CD4-positive, alpha-beta T cell treated with Interleukin-15 for 4 hours (primary cell): ENCODE measurements at regions not wholly inside any gene's neighbourhood (a gene's known extent, or its start where the extent isn't known, plus 50 kb on each side); places are given as distances from the start of the nearest gene placed in this dataset.
A peak's percentile ranks its signal among the peaks of the same experiment; 100 is the strongest.
"Not testable (repeated sequence)": the region's sequence is repeated elsewhere in the genome, so short reads cannot be mapped to it uniquely, and the experiment has no call there.

ENCODE experiments used
- DNase-seq: peaks from one replicate; pipeline ENCODE4 v3.0.0-alpha.2; 2020; ENCODE audit warnings: low spot score

- DNase-seq = not testable (repeated sequence)
Measured at GRCh38 chr16:70014915-70015314, 63.8 kb downstream of the CLEC18A start.

- not testable (repeated sequence) for DNase-seq
Measured at GRCh38 chr16:70016751-70017150, 65.6 kb downstream of the CLEC18A start.

GRCh38 chr16:70018254-70018653 lies 67.1 kb downstream of the CLEC18A start:
- DNase-seq = peak; percentile 56

- not testable (repeated sequence) for DNase-seq
Measured at GRCh38 chr16:70023207-70023606, 72.1 kb downstream of the CLEC18A start.

GRCh38 chr16:70023956-70024355 lies 72.8 kb downstream of the CLEC18A start:
- not testable (repeated sequence) for DNase-seq

- peak; percentile 75 for DNase-seq
Measured at GRCh38 chr16:70026165-70026854, 75.2 kb downstream of the CLEC18A start.

GRCh38 chr16:70032906-70033305 lies 81.2 kb upstream of the PDPR start:
- not testable (repeated sequence) for DNase-seq

GRCh38 chr16:70037913-70038312 lies 76.2 kb upstream of the PDPR start:
- DNase-seq = not testable (repeated sequence)

- not testable (repeated sequence) for DNase-seq
Measured at GRCh38 chr16:70040554-70040953, 73.6 kb upstream of the PDPR start.

- not testable (repeated sequence) for DNase-seq
Measured at GRCh38 chr16:70043538-70044067, 70.5 kb upstream of the PDPR start.

GRCh38 chr16:70046560-70046959 lies 67.6 kb upstream of the PDPR start:
- DNase-seq = not testable (repeated sequence)

GRCh38 chr16:70048083-70048482 lies 66.0 kb upstream of the PDPR start:
- DNase-seq = not testable (repeated sequence)

GRCh38 chr16:70058056-70058455 lies 56.1 kb upstream of the PDPR start:
- not testable (repeated sequence) for DNase-seq

- not testable (repeated sequence) for DNase-seq
Measured at GRCh38 chr16:70059429-70059828, 54.7 kb upstream of the PDPR start.

GRCh38 chr16:70060521-70061027 lies 53.6 kb upstream of the PDPR start:
- not testable (repeated sequence) for DNase-seq

- not testable (repeated sequence) for DNase-seq
Measured at GRCh38 chr16:70061671-70062218, 52.4 kb upstream of the PDPR start.

GRCh38 chr16:70062947-70063346 lies 51.2 kb upstream of the PDPR start:
- not testable (repeated sequence) for DNase-seq
